GM06990 (cell line): ENCODE measurements at regions not wholly inside any gene's neighbourhood (a gene's known extent, or its start where the extent isn't known, plus 50 kb on each side); places are given as distances from the start of the nearest gene placed in this dataset.
"Not testable (repeated sequence)": the region's sequence is repeated elsewhere in the genome, so short reads cannot be mapped to it uniquely, and the experiment has no call there.

ENCODE experiments used
- DNase-seq: peaks from one replicate; pipeline ENCODE4 v3.0.0-alpha.2; 2011; ENCODE audit not compliant: insufficient read length; ENCODE audit errors: extremely low read depth
- H3K27me3 ChIP-seq: replicated peaks from 2 replicates; pipeline ENCODE4 v1.6.0; 2011; ENCODE audit warnings: low read length; ENCODE audit not compliant: control insufficient read depth, insufficient read depth
- H3K36me3 ChIP-seq: 2 replicates; pipeline ENCODE4 v1.5.1; 2011; ENCODE audit warnings: low read length; ENCODE audit not compliant: control insufficient read depth, insufficient read depth
- H3K4me3 ChIP-seq: replicated peaks from 2 replicates; pipeline ENCODE4 v1.5.1; 2011; ENCODE audit warnings: low read depth, mild to moderate bottlenecking, control low read depth, low read length
- TF ChIP-seq, protein P1 (sequence below): IDR thresholded peaks from 2 replicates; pipeline ENCODE4 v1.5.1; 2011; ENCODE audit warnings: low read length, control low read depth, mild to moderate bottlenecking, inconsistent platforms; ENCODE audit not compliant: insufficient read depth, poor library complexity, severe bottlenecking

DNA sequence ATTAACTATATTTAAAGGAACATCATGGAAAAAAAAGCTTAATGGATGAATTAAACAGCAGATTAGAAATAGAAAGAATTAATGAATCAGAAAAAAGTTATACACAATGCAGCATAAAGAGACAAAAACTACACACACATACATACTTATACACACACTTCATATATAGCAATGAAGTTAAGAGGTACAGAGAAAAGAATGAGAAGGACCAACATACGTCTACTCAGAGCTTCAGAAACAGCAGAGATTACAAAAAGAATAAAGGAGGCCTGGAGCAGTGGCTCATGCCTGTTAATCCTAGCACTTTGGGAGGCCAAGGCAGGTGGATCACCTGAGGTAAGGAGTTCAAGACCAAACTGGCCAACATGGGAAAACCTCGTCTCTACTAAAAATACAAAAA, 133.9 kb upstream of the TNPO1 start:
- TF ChIP-seq, protein P1, sequence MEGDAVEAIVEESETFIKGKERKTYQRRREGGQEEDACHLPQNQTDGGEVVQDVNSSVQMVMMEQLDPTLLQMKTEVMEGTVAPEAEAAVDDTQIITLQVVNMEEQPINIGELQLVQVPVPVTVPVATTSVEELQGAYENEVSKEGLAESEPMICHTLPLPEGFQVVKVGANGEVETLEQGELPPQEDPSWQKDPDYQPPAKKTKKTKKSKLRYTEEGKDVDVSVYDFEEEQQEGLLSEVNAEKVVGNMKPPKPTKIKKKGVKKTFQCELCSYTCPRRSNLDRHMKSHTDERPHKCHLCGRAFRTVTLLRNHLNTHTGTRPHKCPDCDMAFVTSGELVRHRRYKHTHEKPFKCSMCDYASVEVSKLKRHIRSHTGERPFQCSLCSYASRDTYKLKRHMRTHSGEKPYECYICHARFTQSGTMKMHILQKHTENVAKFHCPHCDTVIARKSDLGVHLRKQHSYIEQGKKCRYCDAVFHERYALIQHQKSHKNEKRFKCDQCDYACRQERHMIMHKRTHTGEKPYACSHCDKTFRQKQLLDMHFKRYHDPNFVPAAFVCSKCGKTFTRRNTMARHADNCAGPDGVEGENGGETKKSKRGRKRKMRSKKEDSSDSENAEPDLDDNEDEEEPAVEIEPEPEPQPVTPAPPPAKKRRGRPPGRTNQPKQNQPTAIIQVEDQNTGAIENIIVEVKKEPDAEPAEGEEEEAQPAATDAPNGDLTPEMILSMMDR = no peak
- H3K27me3 ChIP-seq = peaks cover 2% of the 10 kb centered on the region; the same call in 1 of the 2 replicates
- no peak for DNase-seq
- H3K4me3 ChIP-seq = no peak overlapping the region
- no peaks in the 10 kb centered on the region for H3K36me3 ChIP-seq

DNA sequence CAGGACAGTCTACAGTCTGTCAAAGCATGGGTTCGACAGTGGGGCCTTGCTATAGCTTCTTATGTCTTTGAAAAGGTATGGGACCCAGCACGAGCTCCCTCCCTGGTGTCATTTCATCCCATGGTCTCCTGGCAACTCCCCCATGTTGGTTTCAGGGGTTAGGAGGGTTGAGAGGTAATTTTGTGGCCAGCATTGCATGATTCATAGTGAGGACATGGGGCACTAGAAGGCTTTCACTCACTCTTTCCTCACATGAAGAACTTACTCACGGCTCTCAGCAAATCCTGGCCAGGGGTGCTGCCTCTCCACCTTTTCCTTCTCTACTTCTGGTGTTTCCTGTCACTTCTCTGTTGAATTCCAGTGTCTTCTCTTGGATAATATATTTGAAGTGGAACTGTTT, 134.7 kb upstream of the TNPO1 start:
- Histone ChIP-seq H3K36me3 (no peaks in the 10 kb centered on the region), H3K27me3 (no peaks in the 10 kb centered on the region), H3K4me3 (no peak overlapping the region)
- TF ChIP-seq, protein P1 = no peak
- no peak for DNase-seq

DNA sequence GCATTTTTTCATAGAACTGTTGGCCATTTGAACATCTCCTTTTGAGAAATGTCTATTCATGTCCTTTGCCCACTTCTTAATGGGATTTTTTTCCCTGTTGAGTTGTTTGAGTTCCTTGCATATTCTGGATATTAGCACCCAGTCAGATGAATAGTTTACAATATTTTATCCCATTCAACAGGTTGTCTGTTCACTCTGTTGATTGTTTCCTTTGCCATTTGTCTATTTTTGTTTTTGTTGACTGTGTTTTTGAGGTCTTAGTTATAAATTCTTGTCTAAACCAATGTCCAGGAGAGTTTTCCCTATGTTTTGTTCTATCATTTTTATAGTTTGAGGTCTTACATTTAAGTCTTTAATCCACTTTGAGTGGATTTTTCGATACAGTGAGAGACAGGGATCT, 139.0 kb upstream of the TNPO1 start:
- Histone ChIP-seq H3K4me3 (no peak overlapping the region), H3K36me3 (no peaks in the 10 kb centered on the region), H3K27me3 (no peaks in the 10 kb centered on the region)
- DNase-seq = no peak
- TF ChIP-seq, protein P1 = no peak

DNA sequence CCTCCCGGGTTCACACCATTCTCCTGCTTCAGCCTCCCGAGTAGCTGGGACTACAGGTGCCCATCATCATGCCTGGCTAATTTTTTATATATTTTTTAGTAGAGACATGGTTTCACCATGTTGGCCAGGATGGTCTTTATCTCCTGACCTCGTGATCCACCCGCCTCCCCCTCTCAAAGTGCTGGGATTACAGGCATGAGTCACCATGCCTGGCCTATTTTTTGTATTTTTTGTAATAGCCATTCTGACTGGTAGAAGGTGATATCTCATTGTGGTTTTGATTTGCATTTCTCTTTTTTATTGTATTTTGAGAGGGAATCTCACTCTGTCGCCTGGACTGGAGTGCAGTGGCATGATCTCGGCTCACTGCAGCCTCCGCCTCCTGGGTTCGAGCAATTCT, 139.6 kb upstream of the TNPO1 start:
- not testable (repeated sequence) for DNase-seq, H3K36me3 ChIP-seq, H3K27me3 ChIP-seq, H3K4me3 ChIP-seq

DNA sequence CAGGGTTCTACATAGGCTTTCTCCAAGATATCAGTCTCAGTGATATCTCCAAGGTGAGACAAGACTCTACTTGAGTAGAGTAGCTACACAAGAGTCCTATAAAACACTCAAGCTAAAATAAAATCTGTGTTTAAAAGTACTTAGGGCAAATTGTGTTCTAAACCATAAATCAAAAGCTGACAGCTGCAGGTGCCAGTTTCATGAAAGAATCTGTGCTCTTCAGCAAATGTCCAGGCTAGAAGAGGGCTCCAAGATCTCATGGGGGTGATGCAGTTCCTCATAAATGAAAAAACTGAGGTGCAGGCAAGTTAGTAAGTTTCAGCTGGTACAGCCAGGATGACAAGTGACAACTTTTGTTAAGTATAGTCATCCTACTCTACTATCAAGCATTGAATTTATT, 142.8 kb upstream of the TNPO1 start:
- H3K27me3 ChIP-seq = no peaks in the 10 kb centered on the region
- no peak overlapping the region for H3K4me3 ChIP-seq
- DNase-seq = no peak
- no peaks in the 10 kb centered on the region for H3K36me3 ChIP-seq
- TF ChIP-seq, protein P1 = no peak

DNA sequence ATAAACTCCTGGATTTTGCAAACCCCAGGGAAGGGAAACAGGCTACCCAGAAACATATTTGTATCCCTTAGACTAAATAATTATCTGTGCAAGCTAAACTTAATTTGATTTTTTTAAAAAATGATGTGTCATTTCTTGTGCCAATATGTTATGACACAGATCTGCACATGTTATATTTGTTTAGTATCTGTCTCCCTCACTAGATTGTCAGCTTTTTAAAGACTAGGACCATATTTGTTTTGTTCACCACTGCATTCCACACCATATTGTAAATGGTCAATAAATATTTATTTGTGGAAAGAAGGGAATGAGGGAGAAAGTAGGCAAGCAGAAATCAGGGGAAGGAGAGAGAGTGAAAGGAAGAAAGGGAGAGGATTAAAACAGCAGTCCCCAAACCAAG, 143.3 kb upstream of the TNPO1 start:
- TF ChIP-seq, protein P1 = no peak
- DNase-seq = no peak

More for the DNA sequence above, 143.3 kb upstream of the TNPO1 start:
- no peak overlapping the region for H3K4me3 ChIP-seq
- H3K36me3 ChIP-seq = no peaks in the 10 kb centered on the region
- no peaks in the 10 kb centered on the region for H3K27me3 ChIP-seq
